Activated CD4-positive, alpha-beta T cell treated with anti-CD3 and anti-CD28 coated beads, Interleukin-2, amount 50 U/mL, for 1 hour (primary cell): ENCODE measurements at regions not wholly inside any gene's neighbourhood (a gene's known extent, or its start where the extent isn't known, plus 50 kb on each side); places are given as distances from the start of the nearest gene placed in this dataset.
"Not testable (repeated sequence)": the region's sequence is repeated elsewhere in the genome, so short reads cannot be mapped to it uniquely, and the experiment has no call there.

Experiments used
- DNase-seq: peaks from one replicate; pipeline ENCODE4 v3.0.0-alpha.2; 2020

- no peak for DNase-seq
These were observed 583.2 kb downstream of the GATA3 start for GRCh38 chr10:8637640-8638039.

GRCh38 chr10:8638088-8638672, 583.7 kb downstream of the GATA3 start:
- no peak for DNase-seq

- DNase-seq: no peak
These were observed 585.1 kb downstream of the GATA3 start for GRCh38 chr10:8639486-8640185.

- no peak for DNase-seq
These were observed 585.8 kb downstream of the GATA3 start for GRCh38 chr10:8640301-8640700.

GRCh38 chr10:8640878-8641277, 586.4 kb downstream of the GATA3 start:
- DNase-seq: no peak

- no peak for DNase-seq
These were observed 601.8 kb downstream of the GATA3 start for GRCh38 chr10:8656261-8656660.

- DNase-seq: no peak
These were observed 605.5 kb downstream of the GATA3 start for GRCh38 chr10:8659982-8660381.

- no peak for DNase-seq
These were observed 607.4 kb downstream of the GATA3 start for GRCh38 chr10:8661886-8662285.

- DNase-seq: no peak
These were observed 608.6 kb downstream of the GATA3 start for GRCh38 chr10:8663131-8663530.

- no peak for DNase-seq
These were observed 610.8 kb downstream of the GATA3 start for GRCh38 chr10:8665322-8665721.

GRCh38 chr10:8670461-8670860, 616.0 kb downstream of the GATA3 start:
- no peak for DNase-seq

- DNase-seq: no peak
These were observed 619.7 kb downstream of the GATA3 start for GRCh38 chr10:8674230-8674629.

GRCh38 chr10:8677642-8678041, 623.2 kb downstream of the GATA3 start:
- DNase-seq: no peak

GRCh38 chr10:8684916-8685315, 630.4 kb downstream of the GATA3 start:
- DNase-seq: not testable (repeated sequence)

- no peak for DNase-seq
These were observed 634.4 kb downstream of the GATA3 start for GRCh38 chr10:8688881-8689280.

- DNase-seq: no peak
These were observed 637.1 kb downstream of the GATA3 start for GRCh38 chr10:8691498-8692017.

- not testable (repeated sequence) for DNase-seq
These were observed 639.1 kb downstream of the GATA3 start for GRCh38 chr10:8693635-8694034.

- DNase-seq: no peak
These were observed 642.3 kb downstream of the GATA3 start for GRCh38 chr10:8696746-8697145.

- no peak for DNase-seq
These were observed 646.2 kb downstream of the GATA3 start for GRCh38 chr10:8700689-8701088.

- DNase-seq: no peak
These were observed 647.7 kb downstream of the GATA3 start for GRCh38 chr10:8702181-8702580.

- DNase-seq: no peak
These were observed 650.9 kb downstream of the GATA3 start for GRCh38 chr10:8705415-8705814.

GRCh38 chr10:8712656-8713055, 658.2 kb downstream of the GATA3 start:
- DNase-seq: no peak

- DNase-seq: no peak
These were observed 665.5 kb downstream of the GATA3 start for GRCh38 chr10:8719971-8720370.

- no peak for DNase-seq
These were observed 667.2 kb downstream of the GATA3 start for GRCh38 chr10:8721650-8722049.

- no peak for DNase-seq
These were observed 668.3 kb downstream of the GATA3 start for GRCh38 chr10:8722835-8723234.
